ENCODE measurements at regions not wholly inside any gene's neighbourhood (a gene's known extent, or its start where the extent isn't known, plus 50 kb on each side); places are given as distances from the start of the nearest gene placed in this dataset.

DNA sequence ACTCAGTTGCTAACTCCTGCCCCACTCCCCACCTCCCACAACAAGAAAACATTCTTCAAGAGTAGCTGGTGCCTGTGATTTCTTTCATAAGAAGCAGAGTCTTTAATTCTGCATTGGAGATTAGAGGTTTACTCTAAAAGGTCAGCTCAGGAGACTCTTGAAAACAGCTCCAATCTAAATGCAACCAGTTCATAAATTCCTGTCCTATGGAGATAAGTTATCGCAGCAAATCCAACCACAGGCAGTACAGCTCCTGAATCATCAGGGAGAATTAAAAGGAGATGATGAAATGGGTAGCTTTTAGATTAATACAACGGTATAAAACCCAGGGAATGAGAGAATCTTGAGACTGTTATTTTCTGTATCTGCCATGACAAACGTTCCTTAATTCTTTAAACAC is 130.7 kb downstream of the SOCS6 start:
- no peak overlapping the region for H3K4me3 ChIP-seq (ENCODE audit: low read depth, low read length)
- no peak for DNase-seq (ENCODE audit: low read depth)
- no peak for TF ChIP-seq POLR2A (IDR thresholded peaks at IDR 0.05; ENCODE audit: extremely low read depth, insufficient read length)
- TF ChIP-seq, protein P1, sequence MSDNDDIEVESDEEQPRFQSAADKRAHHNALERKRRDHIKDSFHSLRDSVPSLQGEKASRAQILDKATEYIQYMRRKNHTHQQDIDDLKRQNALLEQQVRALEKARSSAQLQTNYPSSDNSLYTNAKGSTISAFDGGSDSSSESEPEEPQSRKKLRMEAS (IDR thresholded peaks at IDR 0.05; ENCODE audit: low read depth, low read length) = no peak
- TF ChIP-seq, protein P2, sequence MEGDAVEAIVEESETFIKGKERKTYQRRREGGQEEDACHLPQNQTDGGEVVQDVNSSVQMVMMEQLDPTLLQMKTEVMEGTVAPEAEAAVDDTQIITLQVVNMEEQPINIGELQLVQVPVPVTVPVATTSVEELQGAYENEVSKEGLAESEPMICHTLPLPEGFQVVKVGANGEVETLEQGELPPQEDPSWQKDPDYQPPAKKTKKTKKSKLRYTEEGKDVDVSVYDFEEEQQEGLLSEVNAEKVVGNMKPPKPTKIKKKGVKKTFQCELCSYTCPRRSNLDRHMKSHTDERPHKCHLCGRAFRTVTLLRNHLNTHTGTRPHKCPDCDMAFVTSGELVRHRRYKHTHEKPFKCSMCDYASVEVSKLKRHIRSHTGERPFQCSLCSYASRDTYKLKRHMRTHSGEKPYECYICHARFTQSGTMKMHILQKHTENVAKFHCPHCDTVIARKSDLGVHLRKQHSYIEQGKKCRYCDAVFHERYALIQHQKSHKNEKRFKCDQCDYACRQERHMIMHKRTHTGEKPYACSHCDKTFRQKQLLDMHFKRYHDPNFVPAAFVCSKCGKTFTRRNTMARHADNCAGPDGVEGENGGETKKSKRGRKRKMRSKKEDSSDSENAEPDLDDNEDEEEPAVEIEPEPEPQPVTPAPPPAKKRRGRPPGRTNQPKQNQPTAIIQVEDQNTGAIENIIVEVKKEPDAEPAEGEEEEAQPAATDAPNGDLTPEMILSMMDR (IDR thresholded peaks at IDR 0.05; ENCODE audit: low read depth, low read length) = no peak
- no peak for TF ChIP-seq MYC (IDR thresholded peaks at IDR 0.05; ENCODE audit: low read depth, low read length)

DNA sequence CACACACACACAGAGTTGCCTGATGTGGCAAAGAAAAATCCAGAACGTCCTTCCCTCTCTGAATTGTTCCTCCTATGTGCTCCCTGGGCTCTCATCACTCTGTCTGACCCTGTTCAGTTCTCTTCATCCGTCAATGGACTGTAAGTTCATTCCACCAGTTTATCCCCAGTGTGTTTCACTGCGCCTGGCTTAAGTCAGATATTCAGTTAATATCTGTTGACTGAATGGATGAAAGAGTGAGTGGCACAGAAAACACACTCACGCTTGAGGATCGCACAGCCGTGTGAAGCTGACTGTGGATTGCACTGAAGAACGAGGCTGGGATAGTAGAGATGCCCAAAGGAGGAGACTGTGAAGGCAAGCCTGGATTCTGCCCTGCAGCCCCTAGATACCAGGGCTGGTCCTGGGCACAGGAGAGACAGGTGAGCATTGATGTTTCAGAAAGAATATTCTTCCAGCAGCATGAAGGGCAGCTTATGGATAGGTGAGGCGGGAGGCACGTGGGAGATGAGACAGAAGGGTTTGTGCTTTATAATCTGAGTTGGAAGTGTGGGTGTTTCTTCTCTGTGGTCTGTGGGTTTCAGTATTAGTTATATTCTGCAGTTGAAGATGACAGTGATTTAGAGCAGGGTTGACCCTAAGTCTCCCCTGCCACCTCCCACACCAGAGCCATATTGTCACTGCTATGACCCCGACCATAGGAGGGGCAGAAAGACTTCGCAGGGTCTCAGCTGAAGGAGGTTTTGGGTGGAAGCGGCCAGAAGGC is 129.9 kb downstream of the SOCS6 start:
- H3K4me3 ChIP-seq (ENCODE audit: low read depth, low read length) = no peak overlapping the region
- TF ChIP-seq POLR2A (IDR thresholded peaks at IDR 0.05; ENCODE audit: extremely low read depth, insufficient read length) (no peak), MYC (IDR thresholded peaks at IDR 0.05; ENCODE audit: low read depth, low read length) (no peak)
- TF ChIP-seq, protein P2 (IDR thresholded peaks at IDR 0.05; ENCODE audit: low read depth, low read length) = no peak
- no peak for DNase-seq (ENCODE audit: low read depth)

DNA sequence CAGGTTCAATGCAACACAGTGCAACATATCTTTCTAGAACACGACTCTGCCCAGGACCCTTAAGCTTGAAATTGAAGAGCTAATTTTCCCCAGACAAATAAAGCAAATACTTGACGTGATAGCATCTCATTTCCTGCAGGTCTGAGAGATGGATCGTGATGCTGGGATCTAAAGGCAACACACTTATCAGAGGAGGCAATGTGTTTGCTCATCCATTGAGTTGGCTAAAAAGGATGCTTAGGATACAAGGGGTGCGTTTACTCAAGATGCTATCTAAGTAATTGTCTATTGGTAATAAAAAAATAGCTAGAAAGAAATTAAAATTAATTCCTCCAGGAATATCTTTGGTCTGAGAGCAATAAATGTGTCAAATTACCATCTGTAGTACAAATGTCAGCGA is 129.0 kb downstream of the SOCS6 start:
- TF ChIP-seq, protein P1 (IDR thresholded peaks at IDR 0.05; ENCODE audit: low read depth, low read length) = no peak
- no peak for TF ChIP-seq POLR2A (IDR thresholded peaks at IDR 0.05; ENCODE audit: extremely low read depth, insufficient read length)
- TF ChIP-seq MYC (IDR thresholded peaks at IDR 0.05; ENCODE audit: low read depth, low read length) = no peak
- TF ChIP-seq, protein P2 (IDR thresholded peaks at IDR 0.05; ENCODE audit: low read depth, low read length) = no peak
- DNase-seq (ENCODE audit: low read depth) = no peak

DNA sequence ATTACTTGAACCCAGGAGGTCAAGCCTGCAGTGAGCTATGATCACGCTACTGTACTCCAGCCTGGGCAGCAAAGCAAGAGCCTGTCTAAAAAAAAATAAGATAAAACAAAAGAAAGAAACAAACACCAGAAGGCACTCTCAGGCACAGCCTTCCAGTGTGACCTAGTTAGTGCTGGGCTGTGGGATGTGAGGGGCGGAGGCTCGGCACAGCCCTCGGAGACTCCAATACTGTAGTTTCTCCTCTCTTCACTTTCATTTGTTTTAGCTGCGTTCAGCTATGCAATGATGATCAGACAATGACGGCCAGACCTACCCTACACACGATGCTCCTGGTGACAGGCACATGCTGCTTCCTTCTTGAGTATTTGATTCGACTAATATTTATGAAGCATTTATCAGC is 127.7 kb downstream of the SOCS6 start:
- no peak for DNase-seq (ENCODE audit: low read depth)
- no peak for TF ChIP-seq POLR2A (IDR thresholded peaks at IDR 0.05; ENCODE audit: extremely low read depth, insufficient read length)
- TF ChIP-seq, protein P1 (IDR thresholded peaks at IDR 0.05; ENCODE audit: low read depth, low read length) = no peak
- no peak for TF ChIP-seq MYC (IDR thresholded peaks at IDR 0.05; ENCODE audit: low read depth, low read length)
- TF ChIP-seq, protein P2 (IDR thresholded peaks at IDR 0.05; ENCODE audit: low read depth, low read length) = no peak
- H3K4me3 ChIP-seq (ENCODE audit: low read depth, low read length) = no peak overlapping the region

More for the DNA sequence above, 129.0 kb downstream of the SOCS6 start:
- H3K4me3 ChIP-seq (ENCODE audit: low read depth, low read length) = no peak overlapping the region

DNA sequence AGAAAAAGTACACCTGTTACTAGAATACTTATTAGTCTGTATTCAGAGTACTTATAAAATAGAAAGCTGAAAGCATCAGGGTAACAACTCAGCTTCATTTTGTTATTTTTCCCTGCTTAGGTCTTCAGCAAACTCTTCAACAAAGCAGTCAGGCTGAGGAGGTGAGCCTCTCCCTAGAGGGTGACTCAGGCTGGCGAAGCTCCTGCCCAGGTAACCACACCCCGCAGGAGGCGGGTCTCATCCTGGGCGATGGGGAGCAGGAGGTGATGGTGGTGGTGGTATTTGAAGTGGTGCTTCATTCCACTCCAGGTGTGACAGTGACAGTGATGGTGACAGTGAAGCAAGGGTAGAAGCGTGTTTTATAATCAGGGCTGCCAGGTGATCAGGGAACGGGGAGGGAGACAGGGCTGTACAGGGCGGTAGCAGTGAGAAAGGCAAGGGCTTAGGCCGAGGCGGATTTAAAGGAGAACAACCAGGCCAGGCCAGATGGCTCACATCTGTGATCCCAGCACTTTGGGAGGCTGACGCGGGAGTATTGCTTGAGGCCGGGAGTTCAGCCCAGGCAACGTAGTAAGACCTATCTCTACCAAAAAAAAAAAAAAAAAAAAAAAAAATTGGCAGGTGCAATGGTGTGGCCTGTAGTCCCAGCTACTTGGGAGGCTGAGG is 127.1 kb downstream of the SOCS6 start:
- TF ChIP-seq, protein P1 (IDR thresholded peaks at IDR 0.05; ENCODE audit: low read depth, low read length) = no peak
- TF ChIP-seq POLR2A (IDR thresholded peaks at IDR 0.05; ENCODE audit: extremely low read depth, insufficient read length) = no peak
- TF ChIP-seq MYC (IDR thresholded peaks at IDR 0.05; ENCODE audit: low read depth, low read length) = no peak
- TF ChIP-seq, protein P2 (IDR thresholded peaks at IDR 0.05; ENCODE audit: low read depth, low read length) = no peak
- no peak for DNase-seq (ENCODE audit: low read depth)
- H3K4me3 ChIP-seq (ENCODE audit: low read depth, low read length) = no peak overlapping the region

All from NB4 (cell line).